GM12878 (cell line): ENCODE measurements at regions not wholly inside any gene's neighbourhood (a gene's known extent, or its start where the extent isn't known, plus 50 kb on each side); places are given as distances from the start of the nearest gene placed in this dataset.

Experiments used
- ATAC-seq: fragments of 200-7000 bp; cut with Tn5 transposase; 3 replicates; pipeline ENCODE4 v1.9.1; 2020; ENCODE audit warnings: mild to moderate bottlenecking, moderate library complexity
- BruUV-seq: library from RNA; stranded (reverse); fragments of 400-500 nt; replicated peaks from 2 replicates; lab custom pipeline; 2021; lab: Mats Ljungman, UMichigan
- CTCF ChIA-PET: fragments of 300-600 bp; sonication (Branson Sonifier 250); formaldehyde crosslinking; extraction: SDS; loops from one replicate; lab custom pipeline; 2021; ENCODE audit warnings: inconsistent platforms; lab: Yijun Ruan, JAX
- POLR2A ChIA-PET: fragments of 350-600 bp; formaldehyde crosslinking; extraction: SDS; loops from one replicate; lab custom pipeline; 2021; ENCODE audit warnings: inconsistent platforms; lab: Charles Lee
- RAD21 ChIA-PET: fragments of 300-600 bp; sonication (Branson Sonifier 250); formaldehyde crosslinking; loops from one replicate; lab custom pipeline; 2023; ENCODE audit warnings: antibody characterized with exemption; ENCODE audit not compliant: unreplicated experiment; lab: Charles Lee
- SMC1A ChIA-PET: fragments of 300-600 bp; sonication (Branson Sonifier 250); formaldehyde crosslinking; loops from one replicate; lab custom pipeline; 2023; ENCODE audit not compliant: unreplicated experiment, uncharacterized antibody; lab: Charles Lee
- DNase-seq: peaks from one replicate; pipeline ENCODE4 v3.0.0-alpha.2; 2011; ENCODE audit warnings: low read depth, low spot score
- FAIRE-seq: peaks from 3 replicates; lab custom pipeline; 2011; peaks lifted over from hg19 to GRCh38; lab: Jason Lieb, UNC
- H2AFZ ChIP-seq: 2 replicates; pipeline ENCODE4 v1.6.0; 2011; ENCODE audit warnings: low read depth, low read length, control low read depth; ENCODE audit not compliant: control insufficient read depth
- H3K27ac ChIP-seq: 2 replicates; pipeline ENCODE4 v1.5.1; 2011; ENCODE audit warnings: control low read depth; ENCODE audit not compliant: control insufficient read depth, insufficient read depth
- H3K27me3 ChIP-seq, 2 experiments: replicated peaks in 1 of 2; 2 replicates each; pipeline versions ENCODE4 v1.6.0 to v1.6.1; 2011; ENCODE audit warnings: low read length in 1 of 2; ENCODE audit not compliant: control insufficient read depth in 2 of 2, insufficient read depth in 2 of 2
- H3K36me3 ChIP-seq, 2 experiments: 2 replicates each; pipeline ENCODE4 v1.5.1; 2011; ENCODE audit warnings: low read length in 1 of 2; ENCODE audit not compliant: control insufficient read depth in 2 of 2, insufficient read depth in 2 of 2
- H3K4me1 ChIP-seq: 2 replicates; pipeline ENCODE4 v1.6.1; 2011; ENCODE audit warnings: mild to moderate bottlenecking, low read length, moderate library complexity, mixed read lengths; ENCODE audit not compliant: control insufficient read depth, insufficient read depth
- H3K4me2 ChIP-seq: 2 replicates; pipeline ENCODE4 v1.6.0; 2011; ENCODE audit warnings: control low read depth; ENCODE audit not compliant: control insufficient read depth, insufficient read depth
- H3K4me3 ChIP-seq: fragments of 200-600 bp; sonication (generic); 2 replicates; pipeline ENCODE4 v1.5.1; 2016
- H3K79me2 ChIP-seq: 2 replicates; pipeline ENCODE4 v1.6.0; 2011; ENCODE audit warnings: low read length; ENCODE audit not compliant: control insufficient read depth, insufficient read depth
- H3K9ac ChIP-seq: 2 replicates; pipeline ENCODE4 v1.8.0; 2011; ENCODE audit warnings: low read length, control low read depth, mixed read lengths; ENCODE audit not compliant: control insufficient read depth, insufficient read depth
- H3K9me3 ChIP-seq: replicated peaks from 3 replicates; pipeline ENCODE4 v1.5.1; 2011; ENCODE audit warnings: mild to moderate bottlenecking, low read length; ENCODE audit not compliant: control insufficient read depth, insufficient read depth
- H4K20me1 ChIP-seq: 2 replicates; pipeline ENCODE4 v1.6.0; 2011; ENCODE audit not compliant: control insufficient read depth, insufficient read depth
- ASH2L ChIP-seq: fragments of 300-600, 200-600 bp; sonication (generic); IDR thresholded peaks from 2 replicates; pipeline ENCODE4 v1.6.1; 2017; ENCODE audit warnings: low read depth, mild to moderate bottlenecking, borderline replicate concordance
- CHD2 ChIP-seq: IDR thresholded peaks from 2 replicates; pipeline ENCODE4 v1.6.1; 2011; ENCODE audit warnings: low read depth, low read length, improper control_type of control experiment, borderline replicate concordance
- POU2F2 ChIP-seq: IDR thresholded peaks from 3 replicates; pipeline ENCODE4 v1.6.1; 2011; ENCODE audit warnings: low read depth, mild to moderate bottlenecking, low read length, borderline replicate concordance
- ZNF384 ChIP-seq: IDR thresholded peaks from 2 replicates; pipeline ENCODE4 v1.6.1; 2012; ENCODE audit warnings: low read depth, mild to moderate bottlenecking, low read length, improper control_type of control experiment, borderline replicate concordance
- WGBS: methylation state at CpG from one replicate; pipeline ENCODE4 v1.1.6; 2016; ENCODE audit warnings: low lambda C conversion rate; ENCODE audit not compliant: insufficient replicate concordance, insufficient coverage; ENCODE audit errors: missing lambda C conversion rate; 5-methylcytosine and 5-hydroxymethylcytosine counted together
- in situ Hi-C: fragments of 300-500 bp; cut with MboI; formaldehyde crosslinking; loops from 9 replicates; pipeline ENCODE4 v1.14.3; 2018; ENCODE audit warnings: mixed read lengths
- intact Hi-C: fragments of 100-400 bp; cut with micrococcal nuclease; formaldehyde crosslinking; loops from one replicate; pipeline ENCODE4 v1.14.2; 2022; ENCODE audit not compliant: unreplicated experiment

- ChIA-PET CTCF (interaction anchor here (0.7 to 1.3 kb wide), 3 partner anchors 27 to 97 kb away, joined by 3 to 5 read pairs (median 4); no protein-coding TSS in a partner anchor), RAD21 (no interaction called here), POLR2A (no interaction called here), SMC1A (interaction anchor here (0.6 kb wide), 1 partner anchor 1104 kb away, joined by 3 read pairs; no protein-coding TSS in a partner anchor)
- DNase-seq (no peak), ATAC-seq (peak; percentile 48; the same call in 1 of the 3 replicates), FAIRE-seq (no peak)
- no peak overlapping the region for H3K4me2 ChIP-seq
- H3K9ac ChIP-seq: no peak overlapping the region
- WGBS: 62% methylated on average over 2 of the region's 2 CpGs
- H2AFZ ChIP-seq: no peak overlapping the region
- no peak overlapping the region for H3K27ac ChIP-seq
- H4K20me1 ChIP-seq: no peaks in the 10 kb centered on the region
- intact Hi-C loops (no loop called here), in situ Hi-C loops (no loop called here)
- TF ChIP-seq CHD2 (no peak), ASH2L (no peak), ZNF384 (no peak)
- H3K36me3 ChIP-seq: no peaks in the 10 kb centered on the region
- no peaks in the 10 kb centered on the region for H3K9me3 ChIP-seq
- no peak overlapping the region for H3K4me3 ChIP-seq
- H3K27me3 ChIP-seq: 0 out of 4 replicates have a peak, but pooled peaks cover 0 to 3% of the 10 kb centered on the region in 2 experiments
- H3K4me1 ChIP-seq: no peaks in the 10 kb centered on the region
- H3K79me2 ChIP-seq: no peaks in the 10 kb centered on the region
- no TSS peak for BruUV-seq
Observed at GRCh38 chr12:65699251-65699650, 125.0 kb upstream of the HMGA2 start.

GRCh38 chr12:65703176-65703575, 121.1 kb upstream of the HMGA2 start:
- ChIA-PET SMC1A (no interaction called here), RAD21 (no interaction called here), CTCF (no interaction called here), POLR2A (no interaction called here)
- no peak overlapping the region for H3K4me2 ChIP-seq
- H2AFZ ChIP-seq: no peak overlapping the region
- no peaks in the 10 kb centered on the region for H3K79me2 ChIP-seq
- no peak overlapping the region for H3K4me3 ChIP-seq
- in situ Hi-C loops: no loop called here
- H3K4me1 ChIP-seq: no peaks in the 10 kb centered on the region
- no peaks in the 10 kb centered on the region; the same call in 2 of the 3 replicates for H3K9me3 ChIP-seq
- DNase-seq (no peak), FAIRE-seq (no peak)
- H4K20me1 ChIP-seq: no peaks in the 10 kb centered on the region
- no peaks in the 10 kb centered on the region for H3K36me3 ChIP-seq
- H3K27ac ChIP-seq: no peak overlapping the region
- BruUV-seq: no TSS peak
- intact Hi-C loops: no loop called here
- TF ChIP-seq POU2F2: no peak
- TF ChIP-seq, all 136 proteins: peak for 0
- no peak for ATAC-seq
- no peak overlapping the region for H3K9ac ChIP-seq
- no peaks in the 10 kb centered on the region for H3K27me3 ChIP-seq
- whole genome bisulfite sequencing: 66% methylated on average over 4 of the region's 5 CpGs
